Stimulated activated effector memory CD8-positive, alpha-beta T cell treated with anti-CD3 and anti-CD28 coated beads, Interleukin-12 subunit alpha, Interleukin-12 subunit beta, amount 100 ng/mL, for 72 hours (primary cell): ENCODE measurements at regions not wholly inside any gene's neighbourhood (a gene's known extent, or its start where the extent isn't known, plus 50 kb on each side); places are given as distances from the start of the nearest gene placed in this dataset.

ENCODE experiments used
- ATAC-seq: fragments of 150-1000 bp; cut with Tn5 transposase; 2 replicates; pipeline ENCODE4 v1.10.0; 2021
- DNase-seq, 2 donors: peaks; one replicate each; pipeline ENCODE4 v3.0.0; 2021 to 2022; ENCODE audit warnings: low spot score in 2 of 2
- H3K27ac Mint-ChIP-seq: one replicate; pipeline ENCODE4 v1.8.0; 2022; ENCODE audit warnings: mild to moderate bottlenecking, mixed read lengths
- H3K36me3 Mint-ChIP-seq: one replicate; pipeline ENCODE4 v1.8.0; 2022; ENCODE audit warnings: mild to moderate bottlenecking, mixed read lengths
- H3K4me1 Mint-ChIP-seq: one replicate; pipeline ENCODE4 v1.8.0; 2022; ENCODE audit warnings: mixed read lengths
- H3K4me3 Mint-ChIP-seq: one replicate; pipeline ENCODE4 v1.8.0; 2022; ENCODE audit warnings: mild to moderate bottlenecking, mixed read lengths
- H3K9me3 Mint-ChIP-seq: one replicate; pipeline ENCODE4 v1.8.0; 2022; ENCODE audit warnings: mixed read lengths

DNA sequence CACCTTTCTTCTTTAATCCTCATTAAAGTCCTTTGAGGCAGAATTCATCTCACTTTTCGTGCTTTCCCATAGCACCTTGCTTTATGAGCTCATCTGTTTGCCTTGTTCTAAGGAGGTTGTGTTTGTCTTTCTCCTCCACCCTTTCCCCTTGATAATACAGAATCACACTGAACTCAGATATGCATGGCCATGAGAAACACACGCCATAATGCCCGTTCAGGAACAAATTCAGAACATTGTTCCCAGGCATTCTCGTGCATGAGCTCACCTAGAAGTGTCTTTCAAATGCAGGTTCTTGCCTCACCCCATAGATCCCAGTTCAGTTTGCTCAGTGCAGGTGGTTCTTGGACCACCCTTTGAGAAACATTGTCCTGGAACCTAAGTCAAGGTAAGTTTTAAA lies 71.1 kb downstream of the TMEM114 start:
- Mint-ChIP-seq H3K36me3 (no peaks in the 10 kb centered on the region), H3K27ac (no peak overlapping the region), H3K9me3 (no peaks in the 10 kb centered on the region), H3K4me3 (no peak overlapping the region), H3K4me1 (no peaks in the 10 kb centered on the region)
- DNase-seq: no peak
- ATAC-seq: no peak

DNA sequence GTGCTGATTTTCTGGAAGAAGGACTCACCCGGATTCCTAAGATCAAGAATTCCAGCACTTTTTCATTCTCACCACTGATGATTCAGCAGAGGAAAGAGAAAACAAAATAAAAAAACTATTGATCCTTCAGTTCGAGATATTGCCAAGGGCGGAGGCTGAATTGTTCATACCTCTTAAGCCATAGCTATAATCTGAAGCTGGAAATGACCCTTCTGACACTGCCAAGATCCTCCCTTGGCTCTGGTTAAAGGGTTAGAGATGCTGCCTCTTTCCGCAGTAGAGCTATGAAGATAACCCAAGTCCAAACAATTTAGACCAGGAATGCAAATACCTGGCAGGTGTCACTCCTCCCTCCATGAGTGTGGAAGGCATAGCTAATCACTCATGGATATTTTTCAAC lies 73.0 kb downstream of the TMEM114 start:
- Mint-ChIP-seq H3K9me3 (no peaks in the 10 kb centered on the region), H3K27ac (no peak overlapping the region), H3K4me1 (no peaks in the 10 kb centered on the region), H3K4me3 (no peak overlapping the region), H3K36me3 (no peaks in the 10 kb centered on the region)
- DNase-seq (no peak), ATAC-seq (no peak)

DNA sequence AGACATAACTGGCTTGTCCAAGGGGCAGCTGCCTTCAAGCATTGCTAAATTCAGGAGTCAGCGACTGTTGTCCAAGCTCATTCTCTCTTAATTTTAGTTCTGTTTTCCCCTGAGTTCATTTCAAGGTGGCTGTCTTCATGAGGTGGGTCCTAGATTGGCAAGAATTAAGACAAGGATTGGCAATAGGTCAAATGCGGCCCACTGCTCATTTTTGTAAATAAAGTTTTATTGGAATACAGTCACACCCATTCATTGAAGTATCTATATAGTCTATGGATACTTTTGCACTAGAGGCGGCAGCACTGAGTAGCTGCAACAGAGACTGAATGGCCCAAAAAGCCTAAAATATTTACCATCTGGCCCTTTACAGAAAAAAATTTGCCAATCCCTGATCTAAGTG lies 73.8 kb downstream of the TMEM114 start:
- ATAC-seq (no peak), DNase-seq (no peak)
- H3K4me3 Mint-ChIP-seq: no peak overlapping the region
- H3K36me3 Mint-ChIP-seq: no peaks in the 10 kb centered on the region
- H3K27ac Mint-ChIP-seq: no peak overlapping the region
- no peaks in the 10 kb centered on the region for H3K4me1 Mint-ChIP-seq
- H3K9me3 Mint-ChIP-seq: peaks cover under 1% of the 10 kb centered on the region

DNA sequence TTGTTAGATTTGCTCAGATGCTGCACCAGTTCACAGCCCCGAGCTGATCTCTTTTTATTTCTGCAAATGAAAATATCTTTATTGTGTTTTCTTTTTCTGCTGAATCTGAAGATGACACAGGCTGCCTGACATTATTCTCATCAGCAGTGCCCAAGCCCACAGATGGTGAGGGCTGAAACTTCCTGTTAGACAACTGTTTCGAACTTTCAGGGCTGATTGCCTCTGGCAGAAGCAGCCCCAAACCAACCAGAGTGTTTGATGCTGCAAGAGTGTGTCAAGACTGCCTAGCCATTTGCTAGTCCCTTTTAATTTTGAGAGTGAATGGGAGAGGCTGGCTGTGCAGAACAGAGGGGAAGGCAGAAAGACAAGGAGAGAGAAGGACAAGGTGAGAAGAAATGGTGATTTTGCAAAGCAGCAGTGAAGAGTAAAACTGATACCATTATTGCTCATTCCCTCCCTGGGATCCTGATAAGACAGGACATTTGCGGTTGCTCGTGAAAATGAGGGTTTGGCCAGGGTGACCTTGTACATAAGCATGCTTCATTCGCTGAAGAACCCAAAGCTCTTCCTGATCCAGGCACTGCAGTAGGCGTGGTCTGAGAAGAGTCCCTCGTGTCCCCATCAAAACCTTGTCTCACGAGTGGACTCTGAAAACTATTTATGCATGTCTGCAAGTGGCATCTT lies 77.2 kb downstream of the TMEM114 start:
- DNase-seq: no peak
- Mint-ChIP-seq H3K4me3 (no peak overlapping the region), H3K4me1 (no peaks in the 10 kb centered on the region), H3K9me3 (peaks cover 3% of the 10 kb centered on the region), H3K36me3 (no peaks in the 10 kb centered on the region), H3K27ac (no peak overlapping the region)
- no peak for ATAC-seq

DNA sequence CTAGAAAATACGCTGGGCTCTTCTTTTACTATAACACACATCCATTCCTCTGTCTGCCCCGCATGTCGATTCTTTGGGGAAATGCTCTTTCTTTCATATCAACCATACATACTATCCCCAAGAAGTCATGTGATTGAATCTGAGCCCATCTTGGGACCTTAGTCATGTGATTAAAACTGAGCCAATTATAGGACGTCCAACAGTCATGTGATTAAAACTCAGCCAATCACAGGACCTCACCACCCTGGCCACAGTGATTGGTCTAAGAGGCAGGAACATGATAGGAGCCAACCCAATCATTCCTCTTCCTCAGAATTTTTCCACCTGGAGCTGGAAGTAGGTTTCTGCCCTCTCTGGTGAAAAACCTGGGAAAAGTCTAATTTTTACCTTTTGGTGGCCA lies 78.8 kb downstream of the TMEM114 start:
- Mint-ChIP-seq H3K36me3 (no peaks in the 10 kb centered on the region), H3K9me3 (peaks cover 3% of the 10 kb centered on the region), H3K4me3 (no peak overlapping the region), H3K27ac (no peak overlapping the region), H3K4me1 (no peaks in the 10 kb centered on the region)
- ATAC-seq: no peak
- DNase-seq: no peak

DNA sequence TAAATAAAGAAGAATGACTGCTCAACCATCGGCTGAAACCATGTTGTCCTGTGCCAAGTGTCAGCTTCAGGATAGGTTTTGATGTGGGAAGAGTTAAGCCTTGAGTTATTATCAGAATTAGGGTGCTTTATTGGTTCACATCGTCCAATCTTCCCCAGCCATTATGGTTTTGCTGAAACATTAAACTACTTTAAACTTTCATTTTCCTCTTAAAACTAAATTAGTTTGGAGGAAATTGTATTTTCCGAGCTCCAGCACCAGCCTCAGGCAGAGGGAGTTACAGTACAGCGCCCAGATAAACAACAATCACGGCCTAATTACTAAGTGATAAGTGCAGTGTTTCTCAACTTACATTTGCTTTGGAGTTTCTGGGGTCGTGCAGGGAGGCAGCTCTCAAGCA lies 80.2 kb downstream of the TMEM114 start:
- Mint-ChIP-seq H3K4me3 (no peak overlapping the region), H3K9me3 (peaks cover 3% of the 10 kb centered on the region), H3K36me3 (no peaks in the 10 kb centered on the region), H3K27ac (no peak overlapping the region), H3K4me1 (no peaks in the 10 kb centered on the region)
- ATAC-seq (no peak), DNase-seq (no peak)

DNA sequence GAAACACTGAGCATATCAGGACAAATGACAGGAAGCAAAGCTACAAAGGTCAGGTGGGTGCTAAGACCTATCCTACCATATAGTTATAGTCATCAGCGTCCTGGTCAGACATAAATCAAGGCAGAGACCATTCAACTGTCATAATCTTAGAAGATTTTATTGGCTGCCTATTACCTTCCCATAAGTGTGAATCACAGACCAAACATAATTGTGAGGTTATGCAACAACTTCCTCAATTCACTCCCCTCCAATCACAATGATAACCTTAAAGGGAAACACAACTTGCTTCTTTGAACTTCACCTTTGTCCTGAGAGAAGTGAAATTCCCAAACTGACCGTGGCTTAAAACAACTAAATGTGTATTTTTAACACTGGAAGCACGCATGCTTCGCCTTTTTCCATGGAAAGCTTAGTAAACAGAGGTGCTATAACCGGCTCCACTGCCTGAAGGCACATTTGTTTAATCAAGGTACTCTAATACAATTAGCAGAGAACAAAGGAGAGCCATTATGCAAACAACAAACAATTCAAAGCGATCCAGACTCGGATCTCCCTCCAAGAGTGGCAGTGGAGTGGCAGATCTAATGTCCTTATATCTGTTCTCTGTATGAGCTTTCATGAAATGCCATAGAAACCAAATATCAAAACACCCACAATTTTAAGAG lies 84.9 kb downstream of the TMEM114 start:
- Mint-ChIP-seq H3K4me1 (no peaks in the 10 kb centered on the region), H3K9me3 (no peaks in the 10 kb centered on the region)
- DNase-seq: no peak

DNA sequence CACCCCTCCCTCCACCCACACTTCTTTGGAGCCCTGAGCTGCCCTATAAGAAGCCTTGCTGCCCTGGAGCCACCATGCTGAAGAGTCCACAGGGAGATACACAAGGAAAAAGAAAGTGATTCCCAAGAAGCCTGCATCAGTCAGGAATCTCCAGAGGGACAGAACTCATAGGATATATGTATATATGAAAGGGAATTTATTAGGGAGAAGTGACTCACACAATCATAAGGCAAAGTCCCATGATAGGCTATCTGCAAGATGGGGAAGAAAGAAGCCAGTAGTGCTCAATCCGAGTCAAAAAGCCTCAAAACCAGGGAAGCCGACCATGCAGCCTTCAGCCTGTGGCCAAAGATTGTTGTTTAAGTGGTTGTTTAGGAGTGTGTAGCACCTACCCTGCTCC lies 87.9 kb downstream of the TMEM114 start:
- no peak overlapping the region for H3K4me3 Mint-ChIP-seq
- no peak overlapping the region for H3K27ac Mint-ChIP-seq
- H3K4me1 Mint-ChIP-seq: no peaks in the 10 kb centered on the region
- H3K36me3 Mint-ChIP-seq: no peaks in the 10 kb centered on the region
- H3K9me3 Mint-ChIP-seq: peaks cover under 1% of the 10 kb centered on the region
- DNase-seq (no peak), ATAC-seq (no peak)

More for the DNA sequence above, 84.9 kb downstream of the TMEM114 start:
- Mint-ChIP-seq H3K36me3 (no peaks in the 10 kb centered on the region), H3K4me3 (no peak overlapping the region), H3K27ac (no peak overlapping the region)
- ATAC-seq: no peak

DNA sequence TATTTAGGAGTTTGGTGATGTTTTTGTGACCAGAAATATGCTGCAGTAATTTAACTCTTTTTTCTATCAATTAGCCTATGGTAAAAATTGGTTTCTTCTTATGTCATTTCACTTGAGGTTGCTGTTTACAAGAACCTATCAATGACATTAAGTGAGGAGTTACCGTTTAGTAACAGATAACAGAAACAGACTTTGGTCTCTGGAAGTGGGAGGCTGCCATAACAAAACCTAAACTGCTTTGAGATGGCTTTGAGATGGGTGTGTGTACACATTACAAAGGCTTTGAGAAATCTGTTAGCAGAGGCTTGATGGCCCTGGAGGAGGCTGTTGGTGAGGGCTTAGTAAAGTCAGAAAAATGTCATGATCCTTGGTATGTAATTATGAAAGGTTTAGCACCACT lies 90.0 kb downstream of the TMEM114 start:
- H3K4me1 Mint-ChIP-seq: no peaks in the 10 kb centered on the region
- no peaks in the 10 kb centered on the region for H3K36me3 Mint-ChIP-seq
- no peak overlapping the region for H3K4me3 Mint-ChIP-seq
- H3K27ac Mint-ChIP-seq: no peak overlapping the region
- ATAC-seq (no peak), DNase-seq (no peak)
- peaks cover 2% of the 10 kb centered on the region for H3K9me3 Mint-ChIP-seq

DNA sequence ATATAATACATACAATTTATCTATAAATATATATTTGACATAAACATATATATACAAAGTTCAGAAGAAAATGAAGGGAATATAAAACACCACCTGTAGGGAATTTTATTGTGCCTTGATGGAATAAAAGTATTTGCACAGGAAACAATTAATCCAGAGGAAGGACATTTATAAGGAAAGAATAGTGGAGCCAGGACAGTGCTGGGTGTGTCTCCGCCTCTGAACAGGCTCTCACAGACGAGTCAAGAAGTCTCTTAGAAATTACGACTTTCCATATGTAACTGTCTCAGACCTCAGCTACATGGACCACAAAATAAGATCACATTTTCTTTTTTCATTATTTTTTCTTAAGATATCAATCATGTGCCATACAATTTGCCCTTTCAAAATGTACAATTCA lies 93.9 kb downstream of the TMEM114 start:
- Mint-ChIP-seq H3K27ac (no peak overlapping the region), H3K4me3 (no peak overlapping the region), H3K9me3 (peaks cover 2% of the 10 kb centered on the region), H3K36me3 (no peaks in the 10 kb centered on the region), H3K4me1 (no peaks in the 10 kb centered on the region)
- DNase-seq (no peak), ATAC-seq (no peak)

DNA sequence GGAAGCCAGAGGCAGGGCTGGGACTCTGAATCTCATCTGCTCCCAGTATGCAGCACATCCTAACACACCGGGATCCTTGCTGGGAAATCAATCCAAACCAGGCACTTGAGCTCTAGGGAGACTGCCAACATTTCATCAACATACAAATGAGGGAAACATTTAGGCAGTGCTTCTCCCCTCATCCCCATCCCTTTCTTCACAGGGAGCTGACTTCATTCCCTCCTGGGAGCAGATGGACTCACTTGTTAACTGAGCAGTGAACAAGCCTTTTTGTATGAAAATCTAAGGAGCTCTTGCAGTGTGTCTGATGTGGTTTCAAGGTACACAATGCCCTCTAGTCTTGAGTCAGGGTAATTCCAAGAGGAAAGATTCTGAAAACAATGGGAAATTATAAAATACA lies 96.3 kb downstream of the TMEM114 start:
- Mint-ChIP-seq H3K36me3 (no peaks in the 10 kb centered on the region), H3K4me3 (no peak overlapping the region), H3K4me1 (no peaks in the 10 kb centered on the region), H3K9me3 (peaks cover 2% of the 10 kb centered on the region), H3K27ac (no peak overlapping the region)
- no peak for ATAC-seq
- no peak for DNase-seq

DNA sequence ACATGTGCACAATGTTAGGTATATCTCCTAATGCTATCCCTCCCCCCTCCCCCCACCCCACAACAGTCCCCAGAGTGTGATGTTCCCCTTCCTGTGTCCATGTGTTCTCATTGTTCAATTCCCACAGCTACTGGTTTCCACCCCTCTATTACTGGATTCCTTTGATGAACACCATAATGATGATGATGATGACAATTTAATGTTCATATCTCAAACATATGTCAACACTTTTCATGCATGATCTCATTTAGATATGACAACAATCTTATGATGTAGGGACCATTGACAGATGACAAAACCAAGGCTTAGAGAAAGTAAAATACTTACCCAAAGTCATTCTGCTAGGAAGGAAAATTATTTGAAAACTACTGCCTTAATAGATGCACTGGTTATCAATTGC lies 97.6 kb downstream of the TMEM114 start:
- no peak overlapping the region for H3K4me3 Mint-ChIP-seq
- no peaks in the 10 kb centered on the region for H3K36me3 Mint-ChIP-seq
- no peaks in the 10 kb centered on the region for H3K4me1 Mint-ChIP-seq
- no peak overlapping the region for H3K27ac Mint-ChIP-seq
- ATAC-seq (no peak), DNase-seq (no peak)
- peaks cover 2% of the 10 kb centered on the region for H3K9me3 Mint-ChIP-seq

DNA sequence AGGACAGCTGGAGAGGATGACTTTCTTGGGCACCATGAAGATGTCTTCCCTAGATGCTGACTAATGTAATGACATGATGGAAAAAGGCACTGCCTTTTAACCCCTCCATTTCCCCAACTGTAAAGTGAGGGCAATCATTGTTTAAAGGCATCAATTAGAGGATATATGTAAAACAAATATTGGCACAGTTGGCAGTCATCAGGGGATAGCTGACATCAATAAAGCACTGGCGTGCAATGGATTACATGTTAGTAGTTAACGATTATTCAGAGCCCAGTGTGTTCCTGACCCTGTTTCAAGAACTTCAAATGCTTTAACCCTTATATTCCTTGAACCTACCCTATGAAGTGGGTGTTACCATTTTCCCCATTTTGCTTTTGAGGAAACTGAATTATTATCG lies 100.7 kb downstream of the TMEM114 start:
- DNase-seq: no peak
- Mint-ChIP-seq H3K36me3 (no peaks in the 10 kb centered on the region), H3K4me1 (no peaks in the 10 kb centered on the region), H3K27ac (no peak overlapping the region), H3K4me3 (no peak overlapping the region), H3K9me3 (no peaks in the 10 kb centered on the region)
- no peak for ATAC-seq

DNA sequence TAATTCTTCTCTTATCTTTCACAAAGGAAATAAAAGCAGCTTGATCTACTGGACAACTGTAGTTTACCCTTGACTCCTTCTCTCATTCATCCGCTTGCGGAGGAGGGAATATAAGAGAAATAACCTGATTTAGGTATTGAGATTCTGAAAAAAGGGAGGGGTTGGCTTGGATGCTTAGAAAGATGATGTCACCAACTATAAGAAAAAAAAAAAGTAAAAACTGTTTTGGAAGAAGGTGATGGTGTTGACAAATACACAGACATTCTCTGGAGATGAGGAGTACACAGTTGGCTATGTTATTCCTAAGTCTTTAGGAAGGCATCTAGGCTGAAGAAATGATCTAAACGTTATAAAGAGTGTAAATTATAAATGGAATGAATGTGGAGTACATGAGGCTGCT lies 103.3 kb downstream of the TMEM114 start:
- Mint-ChIP-seq H3K4me1 (no peaks in the 10 kb centered on the region), H3K27ac (no peak overlapping the region), H3K4me3 (no peak overlapping the region), H3K9me3 (no peaks in the 10 kb centered on the region), H3K36me3 (no peaks in the 10 kb centered on the region)
- no peak for DNase-seq
- no peak for ATAC-seq

DNA sequence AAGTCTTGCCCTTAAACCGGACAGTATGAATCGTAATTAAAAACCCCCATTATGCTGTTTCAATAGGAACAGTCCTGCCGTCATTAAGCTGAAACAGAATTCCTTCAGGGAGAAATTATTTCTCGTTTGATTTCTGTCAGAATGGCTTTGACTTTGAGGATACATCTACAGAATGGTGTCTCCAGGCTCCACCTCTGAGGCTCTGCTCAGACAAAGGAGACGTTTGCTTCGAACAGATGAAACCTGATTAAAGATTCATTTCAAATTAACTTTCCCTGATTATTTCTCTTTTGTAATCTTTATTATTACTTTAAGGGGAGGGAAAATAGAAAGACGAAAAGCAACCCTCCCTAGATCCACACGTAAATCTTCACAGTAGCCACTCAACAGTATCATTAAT lies 106.9 kb downstream of the TMEM114 start:
- no peak overlapping the region for H3K4me3 Mint-ChIP-seq
- H3K4me1 Mint-ChIP-seq: no peaks in the 10 kb centered on the region
- ATAC-seq (no peak), DNase-seq (no peak)
- no peak overlapping the region for H3K27ac Mint-ChIP-seq
- no peaks in the 10 kb centered on the region for H3K36me3 Mint-ChIP-seq
- H3K9me3 Mint-ChIP-seq: peaks cover 3% of the 10 kb centered on the region

DNA sequence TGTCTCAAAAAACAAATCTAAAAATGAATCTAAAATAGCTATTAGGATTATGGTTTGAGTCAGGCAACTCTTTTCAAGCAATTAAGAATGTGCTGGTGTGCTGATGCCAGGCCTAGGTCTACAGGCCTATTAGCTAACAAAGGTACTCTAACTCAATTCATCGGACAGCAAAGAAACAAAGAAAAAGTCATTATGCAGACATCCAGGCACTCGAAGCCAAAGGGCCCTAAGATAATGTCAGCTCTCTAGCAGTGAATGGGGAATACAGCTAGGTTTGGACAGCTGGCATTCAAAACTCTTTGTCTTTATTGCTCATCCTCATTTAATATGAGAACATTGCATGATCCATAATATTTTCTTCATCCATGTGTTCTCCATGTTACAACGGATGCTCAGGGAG lies 108.5 kb downstream of the TMEM114 start:
- ATAC-seq (no peak), DNase-seq (no peak)
- Mint-ChIP-seq H3K4me3 (no peak overlapping the region), H3K4me1 (no peaks in the 10 kb centered on the region), H3K36me3 (no peaks in the 10 kb centered on the region), H3K27ac (no peak overlapping the region), H3K9me3 (peaks cover 5% of the 10 kb centered on the region)
